HG03135 (cell line): ENCODE measurements at regions not wholly inside any gene's neighbourhood (a gene's known extent, or its start where the extent isn't known, plus 50 kb on each side); places are given as distances from the start of the nearest gene placed in this dataset.
"Not testable (repeated sequence)": the region's sequence is repeated elsewhere in the genome, so short reads cannot be mapped to it uniquely, and the experiment has no call there.

Experiments used
- ATAC-seq: cut with Tn5 transposase; IDR thresholded peaks from one replicate; pipeline ENCODE4 v1.9.1; 2021; ENCODE audit warnings: mild to moderate bottlenecking, moderate library complexity; ENCODE audit not compliant: unreplicated experiment

DNA sequence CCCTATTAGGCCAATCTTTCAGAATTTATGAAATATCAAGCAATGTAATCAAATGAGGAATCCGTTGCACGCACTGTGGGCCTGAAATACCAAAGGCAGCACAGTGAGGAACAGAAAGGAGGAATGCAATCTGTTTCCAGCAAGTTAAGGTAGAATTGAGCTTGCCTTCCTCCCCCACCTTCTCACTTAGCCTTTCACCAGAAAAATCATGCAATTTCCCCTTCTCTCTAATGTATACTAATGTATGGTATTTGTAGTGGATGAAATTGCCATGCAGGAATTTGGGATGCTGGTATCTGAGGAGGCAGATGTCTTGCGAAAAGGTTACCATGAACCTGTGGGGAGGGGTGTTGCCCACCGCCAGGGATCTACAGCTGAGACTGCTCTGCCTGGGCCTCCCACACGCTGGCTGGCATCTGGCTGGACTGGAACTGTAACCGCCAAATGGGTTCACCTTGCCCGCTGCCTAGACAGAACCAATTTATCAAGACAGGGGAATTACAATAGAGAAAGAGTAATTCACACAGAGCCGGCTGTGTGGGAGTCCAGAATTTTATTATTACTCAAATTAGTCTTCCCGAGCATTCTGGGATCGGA, 222.4 kb upstream of the MYLIP start:
- ATAC-seq = no peak

DNA sequence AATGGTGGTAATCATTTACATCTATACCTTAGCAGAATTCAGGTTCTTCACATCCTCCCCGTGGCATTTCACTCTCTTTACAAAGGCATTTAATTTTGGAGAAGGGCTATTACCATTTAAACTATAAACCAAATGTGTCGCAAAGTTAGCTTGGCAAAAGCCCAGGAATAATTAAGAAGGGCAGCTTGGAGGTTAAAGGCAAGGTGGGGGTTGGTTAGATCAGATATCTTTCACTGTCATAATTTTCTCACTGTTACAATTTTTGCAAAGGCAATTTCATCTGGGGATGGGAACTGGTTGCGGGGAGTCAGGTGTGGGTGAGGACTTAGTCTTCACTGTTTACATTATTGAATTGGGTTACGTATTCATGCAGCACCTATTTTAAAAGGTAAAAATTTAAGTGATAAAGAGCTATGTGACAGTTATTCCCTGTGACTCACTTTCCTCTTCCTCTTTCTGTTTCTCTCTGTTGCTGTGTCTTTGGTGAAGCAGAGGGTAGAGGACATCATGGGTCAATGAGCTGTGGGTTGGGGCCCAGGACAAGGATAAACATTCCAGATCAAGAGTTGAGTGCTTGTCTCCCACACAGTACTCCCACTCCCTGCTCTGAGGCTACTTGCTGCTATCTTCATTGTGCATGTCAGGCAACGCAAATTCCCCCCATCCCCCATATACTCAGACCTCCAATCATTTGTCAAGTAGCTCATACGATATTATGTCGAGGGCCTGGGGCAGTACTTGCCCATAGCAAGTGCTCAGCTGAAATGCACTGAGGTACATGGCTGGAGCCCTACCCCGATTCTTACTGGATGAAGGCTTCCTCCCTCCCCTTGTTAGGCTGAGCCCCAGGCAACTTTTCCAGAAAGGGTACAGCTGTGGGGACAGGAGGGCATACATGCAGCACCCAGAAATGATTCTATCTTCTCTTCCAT, 223.1 kb upstream of the MYLIP start:
- no peak for ATAC-seq

DNA sequence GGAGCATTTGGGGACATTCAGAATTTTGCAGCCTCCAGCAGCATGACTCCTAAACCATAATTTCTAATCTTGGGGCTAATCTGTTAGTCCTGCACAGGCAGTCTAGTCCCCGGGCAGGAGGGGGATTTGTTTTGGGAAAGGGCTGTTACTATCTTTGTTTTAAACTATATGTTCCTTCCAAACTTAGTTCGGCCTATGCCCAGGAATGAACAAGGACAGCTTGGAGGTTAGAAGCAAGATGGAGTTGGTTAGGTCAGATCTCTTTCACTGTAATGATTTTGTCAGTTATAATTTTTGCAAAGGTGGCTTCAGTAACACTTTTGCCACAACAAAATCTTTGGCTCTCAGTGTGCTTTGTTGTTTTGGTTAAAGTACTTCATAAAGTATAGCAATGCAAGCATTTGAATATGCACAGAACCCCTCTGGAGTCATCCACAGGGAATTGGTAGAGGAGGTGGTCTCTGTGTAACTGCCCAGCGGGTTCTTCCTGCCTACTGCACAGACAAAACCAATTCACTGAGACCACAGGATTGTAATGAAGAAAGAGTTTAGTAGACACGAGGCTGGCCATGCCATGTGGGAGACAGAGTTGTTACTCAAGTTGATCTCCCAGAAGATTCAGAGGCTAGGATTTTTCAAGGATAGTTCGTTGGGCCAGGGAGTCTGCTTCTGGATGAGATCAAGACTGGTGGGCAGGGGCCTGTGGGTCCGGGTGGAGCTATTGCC, 224.1 kb upstream of the MYLIP start:
- ATAC-seq = no peak

DNA sequence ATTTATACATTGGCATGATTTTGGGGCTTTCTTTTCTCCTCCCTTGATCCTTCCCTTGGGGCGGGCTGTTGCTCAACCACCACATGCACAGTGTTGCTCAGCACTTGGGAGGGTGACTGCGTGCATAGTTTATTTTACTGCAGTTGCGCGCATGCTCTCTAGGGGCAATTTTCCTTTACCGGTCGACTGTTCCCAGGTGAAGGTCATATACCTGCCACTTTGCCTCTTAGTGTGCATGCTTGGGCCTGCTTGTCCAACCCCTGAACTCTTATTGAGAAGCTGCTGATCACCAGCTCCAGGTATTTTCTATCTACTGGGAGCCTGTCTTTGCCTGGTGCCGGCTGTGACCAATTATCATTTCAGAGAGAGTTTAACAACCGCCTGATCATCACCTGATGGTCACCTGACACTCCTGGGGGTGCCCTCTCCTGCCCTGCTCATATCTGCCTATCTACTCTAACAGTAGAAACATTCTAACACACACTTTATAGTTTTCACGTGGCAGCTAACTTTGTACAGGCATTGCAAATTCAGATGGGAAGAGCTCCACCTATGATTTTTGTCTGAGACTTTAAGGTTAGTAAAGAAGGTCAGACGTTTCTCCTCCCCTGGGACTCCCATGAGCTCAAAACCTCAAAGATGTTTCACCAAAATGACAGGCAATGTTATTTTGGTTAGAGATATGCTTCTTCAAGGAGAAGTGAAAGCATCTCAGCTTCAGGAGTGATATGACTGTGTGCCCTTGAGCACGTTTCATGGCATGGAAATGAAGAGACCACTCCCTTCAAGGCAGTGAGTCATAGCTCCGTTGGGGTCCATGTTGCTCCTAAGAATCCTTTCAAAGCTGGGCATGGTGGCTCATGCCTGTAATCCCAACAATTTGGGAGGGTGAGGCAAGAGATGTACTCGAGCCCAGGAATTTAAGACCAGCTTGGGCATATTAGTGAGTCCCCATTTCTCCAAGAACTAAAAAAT, 227.5 kb upstream of the MYLIP start:
- ATAC-seq = peak; percentile 92

DNA sequence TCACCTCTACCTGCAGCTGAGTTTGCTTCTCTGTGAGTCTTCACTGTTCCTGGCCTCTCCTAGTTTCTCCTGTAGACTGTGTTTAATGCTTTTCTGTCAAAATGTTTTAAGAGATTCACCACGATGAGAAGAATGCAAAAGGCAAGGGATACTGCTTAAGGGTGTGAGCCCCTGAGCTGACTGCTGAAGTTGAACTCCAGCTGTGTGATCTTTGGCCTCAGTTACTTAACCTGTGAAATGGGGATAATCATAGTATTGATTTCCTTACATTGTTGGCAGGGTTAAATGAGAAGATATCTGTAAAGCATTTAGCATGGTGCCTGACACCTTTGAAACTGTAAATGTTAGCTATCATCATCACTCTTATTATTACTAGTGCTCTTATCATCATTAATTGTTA, 230.2 kb upstream of the MYLIP start:
- no peak for ATAC-seq

DNA sequence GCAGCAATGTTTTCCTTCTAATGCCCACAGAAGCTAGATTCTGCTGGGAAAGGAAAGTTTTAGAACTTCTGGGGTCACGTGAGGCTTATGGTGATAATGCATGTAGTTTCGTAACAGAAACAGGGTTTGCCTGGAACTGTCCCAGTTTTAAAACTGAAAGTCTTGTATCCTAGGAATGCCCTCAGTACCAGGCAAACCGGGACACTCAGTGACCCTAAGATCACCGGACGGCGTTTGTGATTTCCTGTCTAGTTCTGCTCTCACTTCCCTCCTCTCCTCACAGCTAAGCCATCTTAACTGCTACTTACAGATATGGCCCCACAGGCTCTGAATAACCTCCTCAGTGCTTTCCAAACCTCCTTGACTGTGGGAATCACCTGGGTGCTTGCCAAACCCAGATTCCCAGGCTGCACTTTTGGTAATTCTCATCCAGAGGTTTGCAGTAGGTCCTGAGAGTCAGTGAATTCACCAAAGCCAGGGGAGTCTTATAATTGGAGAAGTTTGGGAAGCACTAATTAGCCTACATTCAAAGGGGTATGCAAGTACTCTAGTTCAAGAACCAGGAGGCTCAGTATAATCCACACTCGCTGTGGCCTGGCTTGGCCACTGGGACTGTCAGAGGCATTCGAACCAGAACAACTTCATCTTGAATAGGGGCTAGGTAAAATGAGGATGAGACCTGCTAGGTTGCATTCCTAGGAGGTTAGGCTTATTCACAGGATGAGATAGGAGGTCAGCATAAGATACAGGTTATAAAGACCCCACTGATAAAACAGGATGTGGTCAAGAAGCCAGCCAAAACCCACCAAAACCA, 231.6 kb upstream of the MYLIP start:
- ATAC-seq = no peak

DNA sequence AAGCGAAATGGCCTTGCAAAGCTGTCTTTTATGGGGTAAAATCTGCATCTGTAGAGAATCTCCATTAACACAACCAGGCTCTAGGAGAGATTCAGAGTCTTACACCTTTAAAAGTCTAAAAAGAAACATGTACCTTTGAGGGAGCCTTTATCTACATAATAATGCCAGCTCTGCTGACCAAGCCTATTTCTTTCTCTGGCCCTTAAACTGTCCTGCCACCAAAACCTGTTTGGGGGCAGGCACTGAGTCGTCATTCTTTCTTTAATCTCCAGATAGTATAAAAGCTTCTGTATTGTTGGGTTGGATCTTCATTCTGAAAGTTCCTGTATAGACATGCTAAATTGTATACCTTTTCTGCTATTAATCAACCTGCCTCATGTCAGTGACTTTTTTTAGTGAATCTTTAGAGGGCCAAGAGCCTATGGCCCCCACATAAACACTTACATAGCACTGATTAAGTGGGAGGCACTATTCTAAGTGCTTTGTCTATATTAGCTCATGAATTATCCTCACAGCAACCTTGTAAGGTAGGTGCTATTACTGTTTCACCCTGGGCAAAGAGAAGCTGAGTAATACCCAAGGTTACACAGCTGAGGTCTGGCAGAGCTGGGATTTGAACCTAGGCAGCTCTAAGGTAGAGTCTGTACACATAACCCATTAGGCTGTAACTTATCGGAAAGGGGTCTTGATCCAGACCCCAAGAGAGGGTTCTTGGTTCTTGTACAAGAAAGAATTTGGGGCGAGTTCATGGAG, 232.3 kb upstream of the DTNBP1 start:
- no peak for ATAC-seq

DNA sequence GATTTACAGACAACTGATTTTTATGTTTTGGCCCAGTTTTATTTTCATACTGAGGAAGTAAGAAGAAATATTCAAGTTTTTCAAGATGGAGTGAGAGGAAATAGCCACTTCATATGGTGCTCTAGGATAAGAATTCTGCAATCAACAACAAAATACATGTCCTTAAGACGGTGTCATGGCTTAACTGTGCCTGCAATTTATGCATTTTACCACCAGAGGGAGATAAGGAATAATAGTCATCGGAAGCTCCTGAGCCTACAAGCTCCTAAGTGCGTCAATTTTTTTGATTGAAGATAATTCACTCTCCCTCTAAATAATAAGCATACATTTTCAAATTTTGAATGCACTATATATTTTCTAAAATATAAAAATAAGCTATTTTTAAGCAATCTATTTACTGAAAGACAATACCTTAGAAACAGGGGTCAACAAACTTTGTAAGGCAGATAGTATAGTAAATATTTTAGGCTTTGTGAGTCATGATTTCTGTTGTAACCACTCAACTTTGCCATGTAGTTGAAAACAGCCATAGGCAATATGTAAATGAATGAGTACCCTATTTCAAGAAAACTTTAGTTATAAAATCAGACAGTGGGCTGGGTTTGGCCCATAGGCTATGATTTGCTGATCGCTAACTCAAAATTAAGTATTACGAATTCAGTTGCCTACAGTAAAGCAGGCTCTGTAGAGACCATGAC, 230.9 kb upstream of the DTNBP1 start:
- ATAC-seq = no peak

DNA sequence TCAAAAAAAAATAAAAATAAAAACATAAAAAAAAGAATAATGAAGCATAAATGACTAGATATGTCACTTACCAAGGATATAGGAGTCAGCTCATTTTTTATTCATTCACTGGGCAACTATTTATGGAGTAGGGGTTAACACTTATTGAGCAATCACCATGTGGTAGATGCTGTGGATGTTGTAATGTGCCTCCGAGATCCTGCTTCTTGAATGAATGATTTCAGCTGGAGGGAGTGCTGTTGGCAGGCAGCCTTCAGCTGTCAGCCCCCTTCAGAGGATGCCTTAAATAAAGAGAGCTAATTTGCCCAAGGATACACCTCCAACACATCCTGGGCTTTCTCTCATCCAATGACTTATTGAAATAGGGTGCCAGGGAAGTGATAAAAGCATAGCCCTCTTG, 229.5 kb upstream of the DTNBP1 start:
- ATAC-seq = no peak

DNA sequence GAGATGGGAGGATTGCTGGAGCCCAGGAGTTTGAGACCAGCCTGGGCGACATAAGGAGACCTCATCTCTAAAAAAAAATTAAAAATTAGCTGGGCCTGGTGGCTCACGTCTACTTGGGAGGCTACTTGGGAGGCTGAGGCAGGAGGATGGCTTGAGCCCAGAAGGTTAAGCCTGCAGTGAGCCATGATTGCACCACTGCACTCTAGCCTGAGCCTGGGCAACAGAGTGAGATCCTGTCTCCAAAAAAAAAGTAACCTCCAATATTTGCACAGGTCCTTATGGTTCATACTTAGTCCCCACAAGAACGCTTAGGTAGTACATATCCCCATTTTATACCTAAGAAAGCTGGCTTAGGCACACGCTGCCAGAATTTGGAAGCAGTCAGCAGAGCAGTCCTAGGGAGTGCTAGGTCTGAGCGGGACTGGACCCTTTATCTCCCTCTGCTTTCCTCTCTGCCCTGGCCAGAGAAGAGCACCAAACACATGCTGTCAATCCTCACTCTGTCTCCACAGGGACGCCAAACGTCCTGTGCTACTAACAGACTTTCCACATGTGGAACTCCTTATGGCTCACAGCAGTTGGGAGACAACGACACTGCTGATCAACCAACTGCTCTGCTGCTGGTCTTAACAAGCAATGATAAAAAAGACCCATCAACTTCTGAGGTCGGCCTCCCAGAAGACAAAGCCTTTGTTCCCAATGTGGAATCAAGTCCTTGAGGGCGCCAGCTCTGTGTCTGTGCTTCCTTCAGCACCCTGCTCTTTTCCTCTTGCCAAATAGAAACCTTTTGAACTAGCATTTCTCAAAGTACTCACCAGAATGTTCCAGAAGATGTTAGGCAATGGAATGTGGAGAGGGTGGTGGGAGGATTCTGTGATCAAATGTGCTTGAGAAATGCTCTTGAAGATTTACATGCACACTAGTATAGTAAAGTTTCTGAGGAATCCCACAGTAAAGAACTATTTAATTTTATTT, 226.3 kb upstream of the DTNBP1 start:
- ATAC-seq = no peak

DNA sequence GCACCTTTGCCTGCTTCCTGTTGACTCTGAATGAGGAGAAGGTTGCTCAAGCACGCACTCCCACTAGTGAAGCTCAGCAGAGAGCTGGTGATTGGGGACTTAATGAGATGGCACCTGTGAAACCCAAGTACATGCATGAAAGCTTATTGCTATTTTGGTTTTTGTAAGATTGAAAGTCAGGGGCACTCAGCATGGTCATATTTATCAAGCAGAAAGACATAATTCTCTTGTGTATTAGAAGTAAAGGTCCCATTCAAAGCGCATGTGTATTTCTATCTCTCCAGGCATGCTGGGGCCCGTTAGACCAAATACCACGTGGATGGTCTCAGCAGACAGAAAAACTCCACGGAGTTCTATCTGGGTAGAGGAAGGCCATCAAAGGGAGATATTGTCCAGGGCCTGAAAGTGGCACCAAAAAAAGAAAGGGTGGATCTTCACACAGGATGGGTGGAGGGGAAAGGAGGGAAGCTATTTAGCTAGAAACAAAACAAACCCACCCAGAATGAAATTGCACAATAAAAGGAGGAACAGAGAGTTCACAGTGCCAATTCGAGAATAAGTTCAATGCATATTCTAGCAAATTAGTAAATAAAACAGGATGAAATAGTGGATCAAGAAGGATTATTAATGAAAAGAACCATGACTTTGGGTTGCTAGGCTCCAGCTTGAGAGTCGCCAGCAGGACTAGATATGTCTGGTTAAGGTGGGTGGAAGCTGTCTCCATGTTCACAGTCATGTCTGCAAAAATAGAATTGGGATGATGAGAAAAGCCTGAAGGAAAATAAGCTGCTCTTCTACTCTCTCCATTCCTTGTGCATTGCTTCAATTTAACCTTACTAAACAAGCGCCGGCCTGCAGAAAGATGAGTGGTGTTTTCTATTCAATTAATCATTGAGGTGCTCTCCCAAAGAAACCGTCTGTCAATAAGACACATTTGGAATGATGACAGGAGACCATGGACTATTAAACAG, 224.9 kb upstream of the DTNBP1 start:
- no peak for ATAC-seq

DNA sequence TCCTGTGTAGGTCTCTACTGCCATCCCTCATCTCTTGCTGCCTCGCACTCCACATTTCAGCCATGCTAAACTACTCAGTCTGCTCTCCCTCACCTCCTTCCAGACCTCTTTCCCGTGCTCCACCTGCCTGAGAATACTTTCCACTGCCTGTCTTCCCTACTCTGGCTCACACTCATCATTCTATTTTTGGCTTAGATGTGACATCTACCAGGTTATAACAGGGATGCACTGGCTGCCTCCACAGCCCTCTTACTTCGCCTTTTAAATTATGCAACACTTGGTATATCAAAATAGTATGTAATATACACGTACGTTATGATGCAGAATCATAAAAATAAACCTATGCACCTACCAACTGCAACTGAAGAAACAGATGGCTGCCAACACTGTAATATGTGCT, 222.8 kb upstream of the DTNBP1 start:
- no peak for ATAC-seq

DNA sequence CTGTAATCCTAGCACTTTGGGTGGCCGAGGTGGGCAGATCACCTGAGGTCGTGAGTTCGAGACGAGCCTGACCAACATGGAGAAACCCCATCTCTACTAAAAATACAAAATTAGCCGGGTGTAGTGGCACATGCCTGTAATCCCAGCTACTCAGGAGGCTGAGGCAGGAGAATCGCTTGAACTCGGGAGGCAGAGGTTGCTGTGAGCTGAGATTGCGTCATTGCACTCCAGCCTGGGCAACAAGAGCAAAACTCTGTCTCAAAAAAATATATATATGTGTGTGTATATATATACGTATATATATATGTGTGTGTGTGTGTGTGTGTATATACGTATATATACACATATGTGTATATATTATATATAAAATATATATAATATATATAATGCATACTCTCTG, 220.8 kb upstream of the DTNBP1 start:
- ATAC-seq = not testable (repeated sequence)

DNA sequence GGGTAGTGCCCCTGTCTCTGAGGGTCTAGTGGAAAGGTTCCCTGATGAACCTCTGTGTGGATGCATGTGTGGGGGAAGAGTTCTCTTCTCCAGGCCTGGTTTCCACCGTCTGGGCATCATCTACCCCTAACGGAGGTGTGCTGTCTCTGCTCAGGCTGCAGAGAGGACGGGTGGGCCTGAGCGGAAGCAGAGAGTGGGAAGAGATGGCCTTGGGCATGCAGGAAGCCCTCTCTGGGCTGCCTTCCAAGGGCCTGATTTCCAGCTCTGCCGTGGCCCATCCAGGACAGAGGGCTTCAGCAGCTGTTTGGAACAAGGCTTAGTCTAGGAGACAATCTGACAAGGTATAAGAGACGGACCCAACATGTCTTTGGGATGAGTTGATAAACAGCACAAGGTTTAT, 220.1 kb upstream of the DTNBP1 start:
- no peak for ATAC-seq

DNA sequence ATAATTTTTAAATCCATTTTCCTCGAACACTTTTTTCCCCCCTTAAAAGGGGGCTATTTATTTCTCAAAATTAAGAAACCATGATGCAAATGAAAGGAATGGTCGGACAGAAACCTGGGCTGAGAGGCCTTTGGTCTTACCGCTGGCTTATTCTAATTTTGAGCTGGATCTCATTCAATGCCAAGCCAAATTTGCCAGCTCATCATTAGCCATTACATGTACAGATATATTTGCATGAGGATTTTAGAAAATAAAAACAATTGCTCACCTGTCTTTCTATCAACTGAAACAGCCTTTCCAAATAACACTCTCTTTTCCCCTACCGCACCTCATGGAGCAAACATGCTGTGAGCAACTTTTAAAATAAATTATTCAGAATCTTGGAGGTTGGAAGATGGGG, 219.5 kb upstream of the DTNBP1 start:
- no peak for ATAC-seq

DNA sequence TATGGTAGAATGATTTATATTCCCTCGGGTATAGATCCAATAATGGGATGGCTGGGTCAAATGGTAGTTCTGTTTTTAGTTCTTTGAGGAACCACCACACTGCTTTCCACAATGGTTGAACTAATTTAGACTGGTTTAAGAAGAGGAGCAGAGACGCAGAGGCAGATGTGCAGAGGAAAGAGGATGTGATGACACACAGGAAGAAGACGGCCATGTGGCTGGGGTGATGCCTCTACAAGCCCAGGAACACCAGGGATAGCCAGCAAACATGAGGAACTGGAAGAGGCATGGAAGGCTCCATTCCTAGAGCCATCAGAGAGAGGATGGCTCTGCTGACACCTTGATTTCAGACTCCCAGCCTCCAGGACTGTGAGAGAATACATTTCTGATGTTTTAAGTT, 218.3 kb upstream of the DTNBP1 start:
- no peak for ATAC-seq
